ENCODE measurements at regions not wholly inside any gene's neighbourhood (a gene's known extent, or its start where the extent isn't known, plus 50 kb on each side); places are given as distances from the start of the nearest gene placed in this dataset.

DNA sequence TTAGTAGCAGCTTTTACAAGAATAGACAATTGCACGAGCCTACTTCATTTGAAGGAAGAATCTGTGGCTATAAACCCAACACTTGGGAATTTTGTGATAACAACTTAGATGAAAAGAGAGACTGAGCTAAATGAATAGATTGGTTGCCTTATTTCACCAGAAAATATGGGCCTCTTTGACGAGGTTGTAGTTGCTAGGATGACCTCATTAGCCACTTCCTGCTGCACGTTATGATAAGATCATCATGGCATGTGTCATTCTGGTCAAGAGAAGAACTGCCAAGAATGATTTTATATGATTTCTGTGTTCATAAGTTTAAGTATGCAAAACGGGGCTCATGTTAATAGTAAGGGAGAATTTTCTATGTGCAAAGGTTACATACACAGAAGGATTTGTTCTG lies 321.9 kb upstream of the GIMD1 start:
- H3K4me3 ChIP-seq (ENCODE audit: low read depth, low read length): no peak overlapping the region
- no peak for DNase-seq (ENCODE audit: low read depth)
- TF ChIP-seq, protein P1, sequence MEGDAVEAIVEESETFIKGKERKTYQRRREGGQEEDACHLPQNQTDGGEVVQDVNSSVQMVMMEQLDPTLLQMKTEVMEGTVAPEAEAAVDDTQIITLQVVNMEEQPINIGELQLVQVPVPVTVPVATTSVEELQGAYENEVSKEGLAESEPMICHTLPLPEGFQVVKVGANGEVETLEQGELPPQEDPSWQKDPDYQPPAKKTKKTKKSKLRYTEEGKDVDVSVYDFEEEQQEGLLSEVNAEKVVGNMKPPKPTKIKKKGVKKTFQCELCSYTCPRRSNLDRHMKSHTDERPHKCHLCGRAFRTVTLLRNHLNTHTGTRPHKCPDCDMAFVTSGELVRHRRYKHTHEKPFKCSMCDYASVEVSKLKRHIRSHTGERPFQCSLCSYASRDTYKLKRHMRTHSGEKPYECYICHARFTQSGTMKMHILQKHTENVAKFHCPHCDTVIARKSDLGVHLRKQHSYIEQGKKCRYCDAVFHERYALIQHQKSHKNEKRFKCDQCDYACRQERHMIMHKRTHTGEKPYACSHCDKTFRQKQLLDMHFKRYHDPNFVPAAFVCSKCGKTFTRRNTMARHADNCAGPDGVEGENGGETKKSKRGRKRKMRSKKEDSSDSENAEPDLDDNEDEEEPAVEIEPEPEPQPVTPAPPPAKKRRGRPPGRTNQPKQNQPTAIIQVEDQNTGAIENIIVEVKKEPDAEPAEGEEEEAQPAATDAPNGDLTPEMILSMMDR (IDR thresholded peaks at IDR 0.05; ENCODE audit: insufficient read depth, low read depth, low read length, missing control alignments): no peak

DNA sequence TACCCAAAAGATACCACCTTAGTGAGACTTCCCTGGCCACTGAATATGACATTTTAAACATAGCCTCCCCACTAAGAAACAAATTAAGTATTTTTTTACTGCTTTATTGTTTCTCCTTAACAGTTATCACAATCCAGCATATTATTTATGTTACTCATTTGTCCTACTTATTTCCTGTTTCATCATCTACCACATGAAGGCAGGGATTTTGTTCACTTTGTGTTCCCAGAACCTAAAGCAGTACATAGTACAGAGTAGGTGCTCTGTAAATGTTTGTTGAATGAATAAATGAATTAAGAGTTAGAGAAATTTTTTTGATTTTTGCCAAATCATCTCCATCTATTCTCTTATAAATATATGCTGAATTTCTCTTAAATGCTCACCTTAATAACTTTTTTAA lies 318.4 kb upstream of the GIMD1 start:
- TF ChIP-seq, protein P1 (IDR thresholded peaks at IDR 0.05; ENCODE audit: insufficient read depth, low read depth, low read length, missing control alignments): no peak
- H3K4me3 ChIP-seq (ENCODE audit: low read depth, low read length): no peak overlapping the region
- DNase-seq (ENCODE audit: low read depth): no peak

DNA sequence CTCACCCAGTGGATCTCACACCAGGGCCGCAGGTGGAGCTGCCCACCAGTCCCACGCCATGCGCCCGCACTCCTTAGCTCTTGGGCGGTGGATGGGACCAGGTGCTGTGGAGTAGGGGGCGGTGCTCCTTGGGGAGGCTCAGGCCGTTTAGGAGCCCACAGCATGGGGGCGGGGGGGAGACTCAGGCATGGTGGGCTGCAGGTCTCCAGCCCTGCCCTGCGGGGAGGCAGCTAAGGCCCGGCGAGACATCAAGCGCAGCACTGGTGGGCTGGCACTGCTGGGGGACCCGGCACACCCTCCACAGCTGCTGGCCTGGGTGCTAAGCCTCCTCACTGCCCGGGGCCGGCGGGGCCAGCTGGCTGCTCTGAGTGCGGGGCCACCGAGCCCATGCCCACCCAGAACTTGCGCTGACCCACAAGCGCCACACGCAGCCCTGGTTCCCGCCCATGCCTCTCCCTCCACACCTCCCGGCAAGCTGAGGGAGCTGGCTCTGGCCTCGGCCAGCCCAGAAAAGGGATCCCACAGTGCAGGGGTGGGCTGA lies 312.9 kb upstream of the GIMD1 start:
- DNase-seq (ENCODE audit: low read depth): no peak
- no peak overlapping the region for H3K4me3 ChIP-seq (ENCODE audit: low read depth, low read length)
- TF ChIP-seq, protein P1 (IDR thresholded peaks at IDR 0.05; ENCODE audit: insufficient read depth, low read depth, low read length, missing control alignments): no peak

DNA sequence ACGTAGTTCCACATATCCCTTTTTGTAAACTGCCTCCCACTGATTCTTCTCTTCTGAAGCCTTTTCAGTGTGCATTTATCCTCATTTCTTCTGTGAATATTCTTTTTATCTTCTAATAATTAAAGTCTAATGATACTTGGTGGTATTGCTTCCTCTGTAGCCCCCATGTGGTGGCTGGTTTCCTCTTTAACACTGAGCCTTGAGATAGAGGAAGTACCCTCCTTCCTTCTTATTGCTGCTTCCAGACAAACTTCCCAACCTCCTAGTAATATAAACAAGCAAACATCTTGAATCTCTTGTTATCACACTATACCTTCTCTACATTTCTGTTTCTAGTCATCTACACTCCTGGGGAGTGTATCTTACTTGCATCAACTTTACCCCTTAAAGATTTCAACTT lies 310.5 kb upstream of the GIMD1 start:
- DNase-seq (ENCODE audit: low read depth): no peak
- no peak overlapping the region for H3K4me3 ChIP-seq (ENCODE audit: low read depth, low read length)
- TF ChIP-seq, protein P1 (IDR thresholded peaks at IDR 0.05; ENCODE audit: insufficient read depth, low read depth, low read length, missing control alignments): no peak

DNA sequence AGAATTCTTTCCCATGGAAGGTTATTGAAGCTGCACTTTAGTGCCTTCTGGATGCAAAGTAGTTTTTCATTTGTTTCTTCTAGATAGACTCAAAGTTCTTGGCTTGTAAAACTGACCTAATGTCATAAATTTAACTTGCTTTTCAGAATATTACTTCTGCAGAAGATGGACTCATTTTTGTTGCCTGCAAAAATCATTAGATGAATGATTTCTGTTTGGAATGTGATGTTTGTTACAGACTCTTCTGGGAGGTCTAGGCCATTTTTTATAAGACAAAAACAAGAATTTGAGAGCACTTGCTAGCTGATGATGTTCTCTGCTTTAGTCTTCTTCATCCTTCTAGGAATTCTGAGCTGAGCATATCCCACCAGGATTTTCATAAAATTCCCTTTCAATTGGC lies 308.6 kb upstream of the GIMD1 start:
- H3K4me3 ChIP-seq (ENCODE audit: low read depth, low read length): no peak overlapping the region
- DNase-seq (ENCODE audit: low read depth): no peak
- TF ChIP-seq, protein P1 (IDR thresholded peaks at IDR 0.05; ENCODE audit: insufficient read depth, low read depth, low read length, missing control alignments): no peak

DNA sequence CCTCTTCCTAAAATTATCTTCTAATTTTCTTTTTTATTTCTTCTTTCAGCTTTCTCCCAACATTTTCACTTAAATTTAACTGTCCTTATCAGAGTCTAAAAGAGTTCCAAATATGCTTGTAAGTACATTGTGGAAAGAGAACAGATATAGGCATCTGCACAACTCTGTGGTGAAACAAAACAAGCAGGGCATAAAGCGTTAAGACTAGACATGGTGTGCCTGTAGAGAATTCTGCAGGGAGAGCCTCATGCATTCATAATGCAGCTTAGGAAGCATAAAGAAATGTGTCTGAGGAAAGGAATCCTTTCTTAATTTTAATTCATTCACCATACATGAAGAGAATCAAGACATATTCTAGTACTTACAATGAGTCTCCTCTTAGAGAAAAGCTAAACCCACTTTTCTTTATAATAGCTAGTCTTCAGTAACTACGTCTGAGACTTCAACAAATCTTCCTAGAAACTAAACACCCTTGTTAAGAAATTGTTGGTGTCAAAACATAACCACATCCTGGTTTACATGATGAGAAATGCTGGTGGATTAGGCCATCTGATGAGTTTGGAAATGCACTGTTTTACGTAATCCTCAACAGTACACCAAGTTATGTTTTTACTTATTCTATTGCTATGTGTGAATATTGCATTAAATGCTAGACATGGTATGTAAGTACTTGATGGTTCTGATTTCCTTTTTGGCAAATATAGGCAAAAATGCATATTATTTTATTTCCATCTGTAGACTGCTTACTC lies 307.8 kb upstream of the GIMD1 start:
- TF ChIP-seq, protein P1 (IDR thresholded peaks at IDR 0.05; ENCODE audit: insufficient read depth, low read depth, low read length, missing control alignments): no peak
- H3K4me3 ChIP-seq (ENCODE audit: low read depth, low read length): no peak overlapping the region
- no peak for DNase-seq (ENCODE audit: low read depth)

DNA sequence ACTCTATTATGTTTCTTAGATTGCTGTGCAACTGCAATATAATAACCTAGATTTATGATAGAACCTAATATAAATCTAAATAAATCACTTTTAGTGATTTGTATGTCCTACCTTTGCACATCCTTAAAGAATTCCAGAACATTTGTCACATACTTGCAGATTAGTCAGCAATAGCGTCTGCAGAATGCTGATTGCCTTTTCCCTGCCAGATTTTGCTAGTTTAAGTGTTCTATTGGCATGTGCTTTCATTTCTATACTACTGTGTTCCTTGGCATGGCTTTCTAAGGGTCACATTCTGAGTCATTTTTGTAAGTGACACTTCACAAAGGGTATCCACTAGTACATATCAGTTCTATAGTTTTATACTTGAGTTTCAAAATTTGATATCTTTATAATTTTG lies 303.1 kb upstream of the GIMD1 start:
- no peak for DNase-seq (ENCODE audit: low read depth)
- TF ChIP-seq, protein P1 (IDR thresholded peaks at IDR 0.05; ENCODE audit: insufficient read depth, low read depth, low read length, missing control alignments): no peak
- H3K4me3 ChIP-seq (ENCODE audit: low read depth, low read length): no peak overlapping the region

All from GM12865 (cell line).